CD4-positive, alpha-beta T cell treated with Interleukin-6 for 4 hours (primary cell): ENCODE measurements at regions not wholly inside any gene's neighbourhood (a gene's known extent, or its start where the extent isn't known, plus 50 kb on each side); places are given as distances from the start of the nearest gene placed in this dataset.
"Not testable (repeated sequence)": the region's sequence is repeated elsewhere in the genome, so short reads cannot be mapped to it uniquely, and the experiment has no call there.

Experiments
- DNase-seq: peaks from one replicate; pipeline ENCODE4 v3.0.0-alpha.2; 2020; ENCODE audit warnings: mixed read lengths

DNA sequence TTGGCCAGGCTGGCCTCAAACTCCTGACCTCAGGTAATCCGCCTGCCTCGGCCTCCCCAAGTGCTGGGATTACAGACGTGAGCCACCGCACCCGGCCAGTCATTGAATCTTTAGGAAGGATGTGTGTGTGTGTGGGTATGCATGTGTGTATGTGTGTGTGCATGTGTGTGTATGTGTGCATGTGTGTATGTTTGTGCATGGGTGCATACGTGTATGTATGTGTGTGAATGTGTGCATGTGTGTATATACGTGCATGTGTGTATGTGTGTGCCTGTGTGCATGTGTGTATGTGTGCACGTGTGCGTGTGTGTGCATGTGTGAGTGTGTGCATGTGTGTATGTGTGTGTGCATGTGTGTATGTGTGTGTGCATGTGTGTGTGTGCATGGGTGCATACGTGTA is 120.1 kb upstream of the SHH start:
- DNase-seq: not testable (repeated sequence)

DNA sequence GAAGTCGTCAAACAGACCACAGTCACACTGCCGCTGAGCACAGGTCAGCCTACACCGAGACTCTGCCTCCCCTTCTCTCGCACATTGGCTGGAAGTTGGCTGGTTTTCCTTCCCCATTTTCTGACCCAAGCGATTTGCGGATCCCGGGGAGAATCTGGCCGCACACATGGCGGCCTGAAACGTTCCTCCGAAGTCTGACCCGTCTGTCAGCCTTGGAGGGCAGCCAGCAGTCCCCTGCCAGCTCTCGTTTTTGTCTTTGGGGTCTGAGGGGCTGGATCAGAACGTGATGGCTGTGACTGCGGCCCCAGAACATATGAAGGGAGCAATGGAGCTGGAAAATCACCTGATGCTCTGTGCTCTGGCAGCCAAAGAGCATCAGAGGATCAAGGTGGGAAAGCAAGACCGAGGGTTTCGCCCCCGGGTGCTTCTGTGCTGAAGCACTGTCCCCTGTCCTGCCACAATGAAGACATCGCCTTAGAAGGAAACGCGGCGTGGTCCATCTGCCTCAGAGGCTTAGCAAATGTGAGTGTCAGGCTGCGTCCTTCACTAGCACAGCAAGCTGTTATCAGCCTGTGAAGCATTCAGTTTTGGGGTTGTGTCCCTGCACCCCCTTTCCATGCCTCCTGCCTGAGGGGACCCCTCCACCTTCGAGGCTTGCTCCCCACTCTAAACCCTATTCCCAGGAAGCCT is 119.3 kb upstream of the SHH start:
- no peak for DNase-seq

DNA sequence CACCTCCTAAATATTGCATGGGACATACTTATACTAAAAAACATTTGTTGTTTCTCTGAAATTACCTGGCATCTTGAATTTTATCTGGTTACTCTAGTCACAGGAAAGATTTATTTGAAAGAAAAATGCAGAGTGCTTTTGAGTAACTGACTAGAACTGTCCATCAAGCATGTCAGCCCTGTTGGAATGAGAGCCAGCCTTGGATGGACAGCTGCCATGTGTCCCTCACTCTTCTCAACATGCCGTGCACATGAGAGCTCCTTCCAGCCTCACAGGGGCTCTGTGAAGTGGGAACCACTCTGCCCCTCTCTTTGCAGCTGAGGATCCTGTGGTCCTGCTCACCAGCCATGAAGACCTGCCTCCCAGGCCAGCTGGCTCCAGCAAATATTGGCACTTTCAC is 118.3 kb upstream of the SHH start:
- DNase-seq: no peak

DNA sequence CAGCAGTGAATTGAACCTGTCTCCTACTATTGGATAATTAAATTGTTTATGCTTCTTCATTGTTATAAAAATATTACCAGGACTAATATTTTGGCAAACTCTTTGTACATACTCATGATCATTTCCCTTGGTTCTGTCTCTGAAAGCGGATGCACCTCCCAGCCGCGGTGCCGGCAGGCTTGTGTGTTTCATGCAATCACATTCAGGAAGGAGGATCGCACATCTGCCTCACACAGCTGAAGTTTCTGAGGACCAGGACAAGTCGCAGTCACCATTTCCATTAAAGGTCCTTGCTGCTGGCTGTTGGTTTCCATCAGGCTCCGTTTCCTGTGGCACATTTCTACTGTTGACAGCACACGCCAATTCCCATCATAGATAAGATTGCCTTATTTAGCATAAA is 117.8 kb upstream of the SHH start:
- no peak for DNase-seq

DNA sequence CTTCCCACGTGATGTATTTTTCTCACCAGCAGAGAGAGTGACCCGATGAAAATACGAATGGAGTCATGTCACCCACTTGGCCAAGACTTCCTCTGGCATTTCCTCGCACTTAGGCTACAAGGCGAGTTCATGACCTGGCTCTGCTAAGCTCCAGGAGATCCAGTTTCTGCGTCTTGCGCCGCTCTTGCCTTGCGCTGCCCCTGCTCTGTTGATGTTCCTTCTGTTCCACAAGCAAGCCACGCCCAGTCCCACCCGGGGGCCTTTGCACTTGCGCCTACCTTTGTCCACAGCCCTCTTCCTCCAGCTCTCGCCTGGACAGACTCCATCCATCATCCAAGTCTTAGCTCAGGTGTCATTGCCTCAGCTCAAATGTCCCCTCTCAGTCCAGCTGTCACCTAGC is 116.3 kb upstream of the SHH start:
- DNase-seq: no peak

DNA sequence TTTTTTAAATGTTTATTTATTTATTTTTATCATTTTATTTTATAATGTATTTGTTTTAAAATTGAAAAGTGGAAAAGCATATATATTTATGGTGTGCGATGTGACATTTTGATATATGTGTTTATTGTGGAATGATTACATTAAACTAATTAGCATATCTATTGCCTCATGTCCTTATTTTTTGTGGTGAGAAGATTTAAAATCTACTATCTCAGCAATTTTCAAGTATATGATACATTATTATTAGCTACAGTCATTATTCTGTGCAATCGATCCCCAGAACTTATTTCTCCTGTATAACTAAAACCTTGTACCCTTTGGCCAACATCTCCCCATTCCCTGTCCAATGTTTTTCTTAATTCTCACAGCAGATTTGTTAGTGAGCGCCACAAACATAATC is 115.6 kb upstream of the SHH start:
- DNase-seq: no peak

DNA sequence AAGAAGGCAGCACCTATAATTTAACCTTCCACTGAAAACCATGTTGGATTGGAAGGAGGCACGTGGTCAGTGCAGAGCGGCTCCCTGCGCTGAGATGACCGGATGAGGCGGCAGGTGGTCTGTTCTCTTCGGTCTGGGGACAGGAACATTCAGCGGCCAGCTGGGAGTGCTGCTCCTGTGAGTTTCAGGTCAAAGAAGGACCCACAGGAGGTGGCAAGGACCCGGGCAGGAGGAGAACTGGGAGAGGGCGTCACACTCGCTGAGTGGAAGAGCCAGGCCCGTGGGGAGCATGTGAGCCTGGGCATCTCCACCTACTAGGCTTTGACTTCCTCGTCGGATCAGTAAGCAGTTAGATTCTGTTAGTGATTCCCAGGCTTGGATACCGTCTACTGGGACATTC is 113.4 kb upstream of the SHH start:
- no peak for DNase-seq

DNA sequence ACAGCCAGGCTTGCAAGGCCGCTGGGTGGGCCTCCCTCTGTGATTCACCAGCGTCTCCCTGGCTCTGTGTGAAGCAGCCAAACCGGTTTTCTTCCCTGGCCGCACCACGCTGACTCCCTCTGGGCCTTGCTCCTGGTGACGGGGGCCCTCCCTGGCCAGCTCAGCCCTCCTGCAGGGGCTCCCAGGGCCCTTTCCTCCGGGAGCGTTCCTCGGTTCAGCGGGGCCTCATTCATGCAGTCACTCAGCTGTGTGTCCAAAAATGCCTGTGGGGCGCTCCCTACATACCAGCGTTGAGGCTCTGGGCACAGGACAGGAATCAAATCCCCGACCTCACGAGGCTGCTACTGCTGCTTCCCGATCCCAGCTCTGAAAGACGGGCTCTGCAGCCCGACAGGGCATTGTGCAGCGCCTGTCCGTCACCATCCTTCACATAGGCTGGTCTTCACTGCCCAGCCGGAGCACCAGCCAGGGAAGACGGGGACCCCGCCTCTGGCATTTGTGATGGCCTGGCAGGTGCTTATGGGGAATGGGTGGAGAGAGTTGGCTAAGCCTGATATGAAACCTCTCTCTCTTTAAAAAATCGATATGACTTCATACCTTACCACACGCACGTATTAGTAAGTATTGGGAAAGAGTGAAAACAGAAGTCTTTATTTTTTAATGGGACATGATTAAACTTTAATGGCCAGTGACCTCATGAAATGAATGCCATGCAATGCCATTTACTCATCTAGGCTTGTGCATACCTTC is 110.0 kb upstream of the SHH start:
- no peak for DNase-seq

DNA sequence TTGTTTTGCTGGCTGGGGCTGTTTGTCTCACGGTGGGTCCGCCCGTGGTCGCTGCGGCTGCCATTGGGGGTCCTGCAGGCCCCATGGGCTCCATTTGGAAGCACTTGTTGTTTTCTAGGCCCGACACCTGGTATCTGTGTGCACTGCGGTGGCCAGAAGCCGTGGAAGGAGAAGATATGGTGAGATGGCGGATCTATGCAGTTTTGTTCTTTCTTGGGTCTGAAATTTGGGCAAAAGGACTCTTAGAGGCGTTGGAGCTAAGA is 109.5 kb upstream of the SHH start:
- no peak for DNase-seq

DNA sequence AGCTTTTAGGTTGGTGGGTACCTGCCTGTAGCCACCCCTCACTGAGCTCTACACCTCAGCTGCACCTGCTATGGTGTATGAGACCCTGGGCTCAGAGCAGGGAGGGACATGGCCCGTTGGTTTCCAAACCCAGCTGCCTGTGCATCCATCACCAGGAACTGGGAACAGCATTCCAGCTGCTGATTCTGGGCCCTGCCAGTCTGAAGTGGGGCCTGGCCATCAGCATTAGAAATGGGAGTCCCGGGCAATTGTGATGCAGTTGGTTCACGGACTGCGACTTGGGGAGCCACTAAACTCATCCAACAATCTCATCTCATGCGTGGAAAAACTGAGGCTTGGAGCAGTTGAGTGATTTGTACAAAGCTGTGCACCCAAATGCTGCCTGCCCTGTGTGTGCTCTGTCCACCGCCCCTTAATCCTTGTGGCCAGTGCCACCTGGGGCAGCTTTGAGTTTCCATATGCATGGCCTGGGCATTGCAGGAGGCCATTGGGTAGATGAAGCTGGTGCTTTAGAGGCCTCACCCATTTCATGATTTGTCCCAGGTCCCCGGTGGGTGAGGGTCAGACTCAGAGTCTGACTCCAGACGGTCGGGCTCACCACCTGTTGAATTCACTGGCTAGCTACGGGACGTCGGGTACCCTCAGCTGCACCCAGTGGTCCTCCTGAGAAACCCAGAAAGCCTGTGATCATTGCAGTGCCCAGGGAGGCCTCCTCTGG is 109.0 kb upstream of the SHH start:
- DNase-seq: no peak

DNA sequence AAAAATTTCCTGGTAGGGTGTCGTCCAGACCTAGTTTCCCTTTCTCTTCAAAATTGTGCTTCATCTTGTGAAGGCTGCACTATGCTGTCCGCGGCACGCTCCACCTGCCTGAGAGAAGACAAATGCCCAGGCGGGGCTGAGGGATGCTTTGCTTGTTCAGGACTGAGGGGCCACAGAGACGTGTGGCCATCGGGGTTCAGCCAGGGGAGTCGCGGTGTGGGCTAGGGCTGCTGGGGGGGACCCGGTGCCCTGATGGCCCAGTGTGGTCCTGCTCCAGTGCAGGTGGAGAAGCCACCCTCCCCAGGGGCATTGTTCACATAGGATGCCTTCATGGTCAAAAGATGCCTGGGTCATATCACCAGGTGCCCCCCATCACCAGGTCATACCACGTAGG is 107.8 kb upstream of the SHH start:
- DNase-seq: no peak

DNA sequence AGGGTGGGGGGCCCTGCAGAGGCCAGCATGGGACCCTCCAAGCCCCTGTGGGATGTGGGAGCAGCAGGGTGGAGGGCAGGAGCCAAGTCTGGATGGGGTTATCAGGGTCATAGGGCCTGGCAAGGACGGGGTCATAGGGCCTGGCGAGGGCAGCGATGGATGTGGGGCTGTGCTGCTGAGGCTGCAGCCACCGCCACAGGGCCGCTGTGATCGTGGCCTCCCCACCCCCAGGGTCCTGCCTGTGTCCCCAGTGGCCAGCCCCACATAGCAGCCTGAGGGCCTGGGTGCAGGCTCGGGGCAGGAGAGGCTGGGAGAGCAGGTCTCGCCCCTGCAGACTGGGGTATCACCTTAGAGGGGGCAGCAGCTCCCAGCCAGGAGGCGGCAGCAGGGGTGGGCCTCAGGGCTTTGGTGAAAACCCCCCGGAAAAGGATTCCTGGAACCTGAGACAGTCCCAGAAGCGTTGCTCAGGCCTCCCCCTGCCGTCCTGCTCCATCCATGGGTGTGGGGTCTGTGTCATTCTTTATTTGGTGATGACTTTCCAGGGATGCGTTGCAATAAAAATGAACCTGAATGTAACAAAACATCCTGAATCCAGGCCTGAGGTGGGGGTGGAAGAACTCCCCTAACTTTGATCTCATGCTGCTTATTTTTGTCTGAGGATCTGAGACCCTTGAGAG is 107.3 kb upstream of the SHH start:
- DNase-seq: no peak

DNA sequence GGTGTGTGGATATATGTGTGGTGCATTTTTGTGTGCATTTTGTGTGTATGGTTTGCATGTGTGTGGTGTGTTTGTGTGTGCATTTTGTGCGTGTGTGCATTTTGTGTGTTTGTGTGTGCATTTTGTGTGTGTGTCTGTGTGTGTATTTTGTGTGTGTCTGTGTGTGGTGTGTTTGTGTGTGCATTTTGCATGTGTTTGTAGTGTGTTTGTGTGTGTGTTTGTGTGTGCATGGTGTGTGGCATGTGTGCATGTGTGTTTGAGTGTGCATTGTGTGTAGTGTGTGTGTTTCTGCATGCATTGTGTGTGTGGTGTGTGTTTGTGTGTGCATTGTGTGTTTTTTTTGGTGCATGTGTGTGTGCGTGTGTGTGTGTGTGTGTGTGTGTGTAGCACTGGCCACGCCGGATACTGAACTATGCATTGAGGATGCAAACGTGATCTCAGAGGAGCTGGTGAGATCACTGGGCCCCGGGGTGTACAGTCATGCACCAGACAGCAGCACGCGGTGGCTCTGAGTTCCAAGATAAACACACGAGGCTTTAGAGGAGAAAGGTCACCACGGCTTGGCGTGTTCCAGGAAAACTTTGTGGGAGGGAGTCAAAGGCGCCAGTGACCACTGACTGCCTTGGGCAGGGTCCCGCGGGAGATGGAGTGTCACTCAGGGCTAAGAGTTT is 106.6 kb upstream of the SHH start:
- DNase-seq: no peak

DNA sequence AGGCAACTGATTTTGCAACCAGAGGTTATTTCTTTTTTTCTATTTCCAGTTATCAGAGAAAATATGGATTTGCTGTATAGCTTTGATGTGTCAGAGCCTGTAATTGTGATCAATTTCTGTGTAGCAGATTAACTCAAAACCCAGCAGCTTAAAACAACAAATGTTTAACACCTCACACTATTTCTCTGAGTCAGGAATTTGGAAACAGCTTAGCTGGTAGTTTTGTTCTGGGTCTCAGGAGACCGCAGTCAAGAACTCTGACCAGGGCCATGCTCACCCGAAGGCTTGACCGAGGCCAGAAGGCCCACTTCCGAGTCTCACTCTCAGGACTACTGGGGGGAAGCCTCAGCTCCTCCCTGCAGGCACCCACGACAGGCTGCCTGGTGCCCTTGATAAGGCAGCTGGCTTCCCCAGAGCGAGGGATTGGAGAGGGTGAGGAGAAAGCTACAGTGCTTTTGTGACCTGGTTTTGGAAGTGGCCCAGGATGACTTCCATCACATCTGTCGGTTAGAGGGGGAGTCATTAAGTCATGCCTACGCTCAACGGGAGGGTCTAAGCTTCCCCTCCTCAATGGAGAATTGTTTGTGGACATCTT is 105.7 kb upstream of the SHH start:
- DNase-seq: no peak

DNA sequence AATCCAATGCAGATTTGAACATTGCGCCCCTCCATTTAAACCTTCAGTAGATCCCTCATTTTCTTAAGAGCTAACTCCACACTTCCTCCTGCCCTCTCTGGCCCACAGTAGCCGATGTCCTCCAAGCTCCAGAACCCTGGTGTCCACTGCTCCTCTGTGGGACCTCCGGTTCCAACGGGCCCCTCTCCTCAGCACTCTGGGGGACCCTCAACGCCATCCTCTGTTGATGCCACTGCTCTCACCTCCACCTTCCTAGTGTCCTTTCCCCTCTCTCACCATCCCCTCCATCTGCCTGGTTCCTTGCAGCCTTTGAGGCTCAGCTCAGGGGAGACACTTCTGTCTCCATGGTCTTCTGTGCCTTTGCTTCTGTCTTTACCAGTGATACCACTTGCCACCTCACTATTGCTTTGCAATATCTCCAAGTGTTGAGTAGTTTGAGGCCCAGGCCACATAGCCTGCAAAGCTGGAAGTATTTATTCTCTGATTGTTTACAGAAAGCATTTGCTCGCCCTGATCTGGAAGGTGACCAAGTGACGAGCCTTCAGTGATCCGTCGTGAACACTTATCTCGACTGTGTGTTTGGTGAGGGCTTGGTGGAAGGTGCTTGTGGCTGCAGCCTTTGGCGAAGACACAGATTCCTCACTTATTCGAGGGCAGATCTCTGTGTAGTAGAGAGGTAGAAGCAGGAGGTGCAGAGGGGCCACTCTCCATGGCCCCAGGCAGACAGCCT is 104.8 kb upstream of the SHH start:
- DNase-seq: no peak

DNA sequence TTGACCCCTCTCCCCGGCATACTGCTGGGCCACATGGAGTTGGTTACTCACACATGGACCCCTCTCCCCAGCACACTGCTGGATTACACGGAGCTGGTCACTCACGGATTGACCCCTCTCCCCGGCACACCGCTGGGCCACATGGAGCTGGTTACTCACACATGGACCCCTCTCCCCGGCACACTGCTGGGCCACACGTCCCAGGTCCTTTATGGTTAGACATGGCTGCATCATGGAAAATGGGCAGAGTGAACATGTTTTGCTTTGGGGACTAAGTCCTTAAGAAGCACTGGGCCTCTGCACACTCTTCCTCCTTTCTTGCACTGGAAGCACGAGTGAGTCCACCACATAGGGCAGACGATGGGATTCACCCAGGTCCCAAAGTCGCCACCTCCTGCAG is 102.1 kb upstream of the SHH start:
- no peak for DNase-seq

DNA sequence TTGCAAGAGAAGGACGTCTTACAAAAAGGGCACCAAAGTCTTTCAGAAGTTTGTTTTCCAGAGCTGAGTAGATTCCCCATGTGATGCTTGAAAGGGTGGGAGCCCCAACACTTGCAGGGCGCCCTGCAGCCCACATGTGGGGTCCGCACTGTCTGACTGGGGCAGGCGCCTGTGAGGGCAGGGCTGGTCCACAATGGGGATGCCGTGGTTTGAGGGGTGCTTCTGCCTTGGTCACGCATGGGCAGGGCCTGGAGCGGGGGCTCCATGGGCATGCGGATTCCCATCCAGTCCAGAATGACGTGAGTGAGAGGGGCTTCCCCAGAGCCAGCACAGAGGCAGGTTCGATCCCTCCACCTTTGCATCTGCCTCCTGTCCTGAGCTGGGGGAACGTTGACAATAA is 101.5 kb upstream of the SHH start:
- DNase-seq: no peak

DNA sequence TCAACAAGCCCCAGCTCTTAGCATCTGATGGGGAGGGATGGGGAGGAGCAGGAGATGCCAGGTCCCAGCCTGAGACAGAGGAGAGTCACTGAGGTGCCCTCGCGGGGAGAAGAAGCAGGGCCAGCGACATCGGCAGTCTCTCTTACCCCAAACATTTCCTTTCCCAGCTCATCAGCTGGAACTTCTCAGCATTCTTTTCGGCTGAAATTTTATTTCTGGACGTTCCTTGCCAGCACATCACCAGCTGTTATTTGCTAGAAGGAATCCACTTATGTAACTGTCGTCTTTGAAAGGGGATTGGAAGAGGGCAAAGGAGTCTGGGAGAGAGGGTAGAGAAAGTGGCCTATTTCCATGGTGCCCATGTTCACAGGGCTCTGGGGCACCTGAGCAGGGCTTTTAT is 101.0 kb upstream of the SHH start:
- no peak for DNase-seq

DNA sequence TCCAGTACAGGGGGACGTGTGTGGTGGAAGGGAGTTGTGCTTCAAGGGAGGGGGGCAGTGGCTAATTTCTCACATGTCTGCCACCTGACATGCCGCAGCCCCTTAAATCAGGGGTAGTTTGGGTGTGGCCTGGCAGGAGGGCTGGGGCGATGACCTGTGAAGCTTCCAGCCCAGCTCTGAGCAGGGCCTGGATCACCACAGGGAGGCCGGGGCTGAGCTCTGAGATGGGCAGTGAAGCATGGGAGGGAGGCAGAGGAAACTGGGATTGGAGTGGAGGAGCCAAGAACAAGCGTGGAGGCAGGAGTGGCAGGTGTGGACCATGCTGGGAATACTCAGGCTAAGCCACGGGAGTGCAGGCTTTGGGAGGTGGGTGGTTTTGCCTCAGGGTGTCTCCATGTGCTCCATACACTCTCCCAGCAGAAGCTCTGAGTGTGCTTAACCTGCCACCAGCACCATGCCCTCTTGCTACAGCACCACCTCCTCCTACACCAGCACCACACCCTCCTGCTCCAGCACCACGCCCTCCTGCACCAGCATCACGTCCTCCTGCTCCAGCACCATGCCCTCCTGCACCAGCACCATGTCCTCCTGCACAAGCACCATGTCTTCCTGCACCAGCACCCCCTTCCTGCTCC is 99.3 kb upstream of the SHH start:
- no peak for DNase-seq

DNA sequence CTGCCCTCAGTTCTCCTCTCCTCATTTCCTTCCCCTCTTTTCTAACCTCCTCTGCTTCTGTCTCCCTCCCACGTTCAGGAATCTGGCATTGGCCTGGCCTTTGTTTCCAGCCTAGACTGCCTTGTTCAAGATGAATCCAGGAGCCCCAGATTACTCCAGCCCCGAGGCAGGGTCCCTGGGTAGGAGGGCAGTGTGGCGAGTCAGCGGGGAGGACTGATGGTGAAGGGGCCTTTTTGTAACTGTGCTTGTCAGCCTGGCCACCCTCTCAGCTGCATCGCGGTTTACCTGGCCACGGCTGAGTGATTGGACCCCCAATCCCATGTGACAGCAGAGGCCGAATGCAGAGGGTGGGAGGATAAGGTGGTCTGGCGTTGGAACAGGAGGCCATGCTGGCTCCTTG is 96.1 kb upstream of the SHH start:
- no peak for DNase-seq

DNA sequence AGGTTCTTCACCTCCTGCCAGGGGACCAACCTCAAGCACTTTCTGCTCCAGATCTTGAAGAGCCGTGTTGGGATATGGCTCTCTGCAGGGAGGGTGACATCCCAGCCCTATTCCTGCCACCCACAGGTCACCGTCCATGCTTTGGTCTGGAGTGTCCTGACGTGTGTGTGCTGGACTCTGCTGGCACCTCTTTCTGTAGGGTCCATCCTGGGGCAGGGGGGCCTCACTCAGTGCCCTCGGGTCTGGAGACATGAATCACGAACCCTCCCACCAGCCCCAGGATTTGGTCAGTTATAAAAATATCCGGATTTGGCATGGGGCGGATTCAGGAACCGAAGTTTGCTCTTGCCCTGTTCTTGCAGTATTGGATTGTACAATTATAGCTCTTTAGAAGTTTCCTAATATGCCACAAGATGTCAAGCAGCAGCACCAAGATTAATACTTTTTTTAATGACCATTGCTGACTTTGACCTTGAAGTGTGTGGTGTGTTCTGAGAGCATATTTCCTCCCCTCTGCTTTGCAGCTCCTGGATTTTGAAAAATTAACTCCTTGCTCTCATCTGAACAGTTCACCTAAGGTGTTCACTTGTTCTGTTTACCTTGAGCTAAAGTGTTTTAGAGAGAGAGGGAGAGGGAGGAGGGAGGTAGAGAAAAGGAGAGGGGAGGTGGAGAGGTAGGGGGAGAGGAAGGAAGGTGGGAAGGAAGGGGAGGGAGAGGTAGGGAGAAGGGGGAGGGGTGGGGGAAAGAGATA is 95.4 kb upstream of the SHH start:
- DNase-seq: no peak
